Astrocyte of the spinal cord (primary cell): ENCODE measurements at regions not wholly inside any gene's neighbourhood (a gene's known extent, or its start where the extent isn't known, plus 50 kb on each side); places are given as distances from the start of the nearest gene placed in this dataset.

Source experiments
- DNase-seq: peaks from one replicate; pipeline ENCODE4 v3.0.0; 2011; ENCODE audit warnings: low read depth, low spot score
- H3K4me3 ChIP-seq: 2 replicates; pipeline ENCODE4 v1.5.1; 2011; ENCODE audit warnings: low read depth, mild to moderate bottlenecking, low read length, moderate library complexity
- CTCF ChIP-seq: IDR thresholded peaks from 2 replicates; pipeline ENCODE4 v1.5.1; 2012; ENCODE audit warnings: low read depth, mild to moderate bottlenecking, low read length, inconsistent platforms
- in situ Hi-C: cut with HindIII; loops from 2 replicates; pipeline ENCODE4 v1.10.0; 2017; ENCODE audit warnings: low sequenced_read_pairs

- no peak for TF ChIP-seq CTCF
- no peak overlapping the region for H3K4me3 ChIP-seq
- DNase-seq = no peak
- in situ Hi-C loops = no loop called here
Measured at GRCh38 chr2:49813208-49813607, 658.9 kb upstream of the FSHR start.

- TF ChIP-seq CTCF = no peak
- no peak overlapping the region for H3K4me3 ChIP-seq
- DNase-seq = no peak
- in situ Hi-C loops = no loop called here
Measured at GRCh38 chr2:49812730-49813129, 658.4 kb upstream of the FSHR start.

GRCh38 chr2:49811502-49811901 is 657.2 kb upstream of the FSHR start:
- in situ Hi-C loops = no loop called here
- no peak overlapping the region for H3K4me3 ChIP-seq
- no peak for TF ChIP-seq CTCF
- DNase-seq = no peak

- no peak for TF ChIP-seq CTCF
- H3K4me3 ChIP-seq = no peak overlapping the region
- DNase-seq = no peak
- in situ Hi-C loops = no loop called here
Measured at GRCh38 chr2:49807689-49808088, 653.4 kb upstream of the FSHR start.

- no peak for DNase-seq
- in situ Hi-C loops = no loop called here
- no peak for TF ChIP-seq CTCF
- H3K4me3 ChIP-seq = no peak overlapping the region
Measured at GRCh38 chr2:49804111-49804510, 649.8 kb upstream of the FSHR start.

- no peak for TF ChIP-seq CTCF
- no peak overlapping the region for H3K4me3 ChIP-seq
- in situ Hi-C loops = no loop called here
- peak; percentile 0 for DNase-seq
Measured at GRCh38 chr2:49801898-49802450, 647.7 kb upstream of the FSHR start.

GRCh38 chr2:49798570-49798969 is 644.3 kb upstream of the FSHR start:
- no peak for DNase-seq
- no peak overlapping the region for H3K4me3 ChIP-seq
- in situ Hi-C loops = no loop called here
- TF ChIP-seq CTCF = no peak
